Aorta (tissue), 5 donors: ENCODE measurements at regions not wholly inside any gene's neighbourhood (a gene's known extent, or its start where the extent isn't known, plus 50 kb on each side); places are given as distances from the start of the nearest gene placed in this dataset.

ENCODE experiments used
- ATAC-seq: fragments of 200-7000 bp; cut with Tn5 transposase; one replicate; pipeline ENCODE4 v1.9.1; 2022; ENCODE audit warnings: moderate library complexity; ENCODE audit not compliant: low FRiP score
- DNase-seq, 2 donors: peaks; one replicate each; pipeline ENCODE4 v3.0.0-alpha.2; 2020
- H3K27ac ChIP-seq, 2 donors: one replicate each; pipeline ENCODE4 v1.5.1; 2013; ENCODE audit warnings: low read length in 2 of 2, mild to moderate bottlenecking in 2 of 2, moderate library complexity in 2 of 2, control low read depth in 1 of 2, inconsistent platforms in 1 of 2, low read depth in 1 of 2
- H3K27me3 ChIP-seq, 2 donors: one replicate each; pipeline ENCODE4 v1.6.1; 2013; ENCODE audit warnings: control low read depth in 1 of 2, low read length in 1 of 2, mild to moderate bottlenecking in 1 of 2, moderate library complexity in 1 of 2; ENCODE audit not compliant: insufficient read depth in 2 of 2, control insufficient read depth in 1 of 2
- H3K36me3 ChIP-seq, 2 donors: one replicate each; pipeline ENCODE4 v1.6.1; 2013; ENCODE audit warnings: control low read depth in 1 of 2, low read length in 1 of 2, mild to moderate bottlenecking in 1 of 2; ENCODE audit not compliant: insufficient read depth in 2 of 2, control insufficient read depth in 1 of 2
- H3K4me1 ChIP-seq, 2 donors: one replicate each; pipeline ENCODE4 v1.6.1; 2013; ENCODE audit warnings: low read length in 2 of 2, control low read depth in 1 of 2, mild to moderate bottlenecking in 1 of 2, moderate library complexity in 1 of 2; ENCODE audit not compliant: insufficient read depth in 2 of 2, control insufficient read depth in 1 of 2
- H3K4me3 ChIP-seq, 2 donors: one replicate each; pipeline ENCODE4 v1.5.1; 2013; ENCODE audit warnings: low read length in 2 of 2, control low read depth in 1 of 2, mild to moderate bottlenecking in 1 of 2
- H3K9me3 ChIP-seq: one replicate; pipeline ENCODE4 v1.6.1; 2013; ENCODE audit warnings: mild to moderate bottlenecking, low read length; ENCODE audit not compliant: control insufficient read depth
- WGBS, 2 donors: extraction: QIAGEN DNeasy Blood & Tissue Kit; methylation state at CpG; one replicate each; pipeline ENCODE4 v1.1.7; 2013; 5-methylcytosine and 5-hydroxymethylcytosine counted together
- intact Hi-C, 2 donors: fragments of 100-400 bp; cut with DNase I; formaldehyde crosslinking; loops; one replicate each; pipeline versions ENCODE4 v1.14.2 to v1.15.0; 2022
- donor health status: healthy with polysubstance abuse.
- donor health status: Bipolar disorder and iron deficiency.
- donor health status: DM: no; HTN: no; CAD: no.
- donor health status: DM: no; HTN: no; CAD: no.
- donor health status: DM: yes; HTN: yes; CAD: no.

DNA sequence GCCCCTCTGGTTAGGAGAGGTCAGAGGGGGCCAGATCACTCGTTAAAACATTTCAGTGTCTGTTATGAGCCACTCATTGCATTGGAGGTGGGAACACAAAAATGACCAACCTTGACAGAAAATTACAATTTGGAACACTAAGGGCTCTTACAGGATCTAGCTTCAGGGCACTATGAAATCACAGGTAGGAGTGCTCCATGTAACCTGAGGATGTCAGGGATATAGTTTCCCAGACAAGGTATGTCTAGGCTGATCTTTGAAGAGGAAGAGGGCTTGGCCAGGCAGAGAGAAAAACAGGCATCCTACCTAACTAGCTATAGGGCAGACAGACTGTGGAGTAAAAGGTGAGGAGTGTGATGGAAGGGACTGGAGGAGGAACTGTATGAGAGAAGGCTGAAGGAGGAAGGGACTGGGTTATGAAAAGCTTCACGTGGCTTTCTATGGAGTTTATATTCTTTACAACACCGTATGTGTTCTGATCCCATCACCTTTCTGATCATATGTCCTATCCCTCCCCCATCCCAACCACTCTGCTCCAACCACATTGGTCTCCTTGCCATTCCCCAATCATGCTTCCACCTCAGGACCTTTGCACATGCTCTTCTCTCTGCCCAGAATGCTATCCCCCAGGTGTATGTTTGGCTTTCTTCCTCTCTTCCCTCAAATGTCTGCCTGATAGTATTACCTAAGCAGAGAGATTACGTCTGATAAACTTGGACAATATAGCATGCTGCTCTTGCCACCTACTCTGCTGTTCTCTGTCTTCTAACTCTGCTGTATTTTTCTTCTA is 88.2 kb downstream of the CCR1 start:
- Histone ChIP-seq H3K4me3 (no peak overlapping the region), H3K36me3 (no peaks in the 10 kb centered on the region), H3K9me3 (no peaks in the 10 kb centered on the region), H3K27me3 (no peaks in the 10 kb centered on the region), H3K4me1 (no peaks in the 10 kb centered on the region), H3K27ac (no peak overlapping the region)
- intact Hi-C loops: no loop called here
- ATAC-seq: no peak
- no peak for DNase-seq
- WGBS, 2 donors: 77 to 79% methylated on average over 4 of the region's 4 CpGs

DNA sequence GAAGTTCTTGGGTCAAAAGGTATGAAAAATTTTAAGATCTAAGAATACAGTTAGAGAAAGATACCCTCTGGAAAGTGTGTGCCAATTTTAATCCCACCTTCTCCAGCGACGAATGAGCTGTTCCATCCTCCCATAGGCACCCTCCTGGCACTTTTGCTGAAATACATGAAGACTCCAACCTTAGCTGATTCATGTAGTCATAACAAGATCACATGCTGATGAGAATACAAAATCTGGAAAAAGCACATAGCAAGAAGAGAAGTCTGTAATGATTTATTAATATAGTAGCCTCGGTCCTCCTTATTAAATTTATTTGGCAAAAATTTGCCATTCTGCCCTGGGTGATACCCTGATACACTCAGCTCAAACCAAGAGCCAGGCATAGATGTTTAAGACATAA is 88.9 kb downstream of the CCR1 start:
- H3K36me3 ChIP-seq: no peaks in the 10 kb centered on the region
- no peak overlapping the region for H3K27ac ChIP-seq
- H3K9me3 ChIP-seq: no peaks in the 10 kb centered on the region
- H3K4me1 ChIP-seq: no peaks in the 10 kb centered on the region
- WGBS, 2 donors: 83 to 88% methylated on average over 3 of the region's 3 CpGs
- DNase-seq: no peak
- no peak for ATAC-seq
- H3K27me3 ChIP-seq: no peaks in the 10 kb centered on the region
- intact Hi-C loops: no loop called here
- H3K4me3 ChIP-seq: no peak overlapping the region

DNA sequence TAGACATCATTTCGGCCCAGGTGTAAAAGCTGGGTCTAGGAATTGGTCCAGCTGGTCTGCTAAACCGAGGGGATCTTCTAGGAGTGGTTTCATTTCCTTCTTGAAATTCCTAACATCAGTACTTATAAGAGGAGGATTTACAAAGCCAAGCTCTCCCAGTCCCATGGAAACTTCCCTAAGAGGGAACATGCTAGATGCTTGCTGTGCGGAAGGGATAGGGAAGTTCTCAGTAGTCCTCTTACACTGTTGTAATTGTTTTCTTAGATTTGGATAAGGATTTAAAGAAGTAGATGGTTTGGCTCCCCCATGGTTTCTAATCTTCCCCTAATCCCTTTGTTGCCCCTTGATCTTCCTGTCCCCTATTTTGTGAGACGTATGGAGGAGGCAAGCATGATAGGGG is 89.7 kb upstream of the XCR1 start:
- H3K4me1 ChIP-seq: no peaks in the 10 kb centered on the region
- DNase-seq (no peak), ATAC-seq (no peak)
- no peak overlapping the region for H3K4me3 ChIP-seq
- 87 to 93% methylated on average over 4 of the region's 4 CpGs for WGBS, 2 donors
- no peaks in the 10 kb centered on the region for H3K27me3 ChIP-seq
- no peaks in the 10 kb centered on the region for H3K9me3 ChIP-seq
- intact Hi-C loops: no loop called here
- no peak overlapping the region for H3K27ac ChIP-seq
- H3K36me3 ChIP-seq: no peaks in the 10 kb centered on the region

DNA sequence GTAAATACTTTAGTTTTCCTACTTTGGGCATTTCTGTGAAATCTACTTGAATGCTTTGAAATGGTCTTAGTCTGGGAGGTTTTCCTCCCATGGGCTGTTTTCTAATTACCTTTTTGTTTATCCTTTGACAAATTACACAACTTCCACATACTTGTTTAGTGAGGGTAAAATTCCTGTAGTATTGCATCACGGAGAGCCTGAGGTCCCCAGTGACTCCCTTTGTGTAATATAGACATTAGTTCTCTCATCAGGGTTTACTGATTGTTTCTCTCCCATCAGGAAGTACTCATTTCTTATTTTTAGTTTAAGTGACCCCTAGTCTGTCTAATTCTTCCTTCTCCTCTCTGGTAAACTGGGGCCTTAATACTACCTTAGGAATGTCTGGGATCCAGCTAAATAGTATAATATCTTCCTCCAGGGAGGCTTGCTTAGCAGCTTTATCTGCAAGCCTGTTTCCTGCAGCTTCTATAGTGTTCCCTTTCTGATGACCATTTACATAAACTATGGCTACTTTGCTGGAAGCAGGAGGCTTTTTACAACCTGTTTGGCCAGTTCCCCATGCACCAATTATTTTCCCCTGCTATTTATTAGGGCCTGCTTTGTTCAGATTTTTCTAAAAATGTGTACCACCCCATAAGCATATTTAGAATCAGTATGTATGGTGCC is 87.2 kb upstream of the XCR1 start:
- Histone ChIP-seq H3K4me3 (no peak overlapping the region), H3K27ac (no peak overlapping the region), H3K4me1 (no peaks in the 10 kb centered on the region), H3K9me3 (no peaks in the 10 kb centered on the region), H3K27me3 (no peaks in the 10 kb centered on the region), H3K36me3 (no peaks in the 10 kb centered on the region)
- WGBS, 2 donors: 37% methylated on average over 1 of the region's 1 CpG
- no peak for DNase-seq
- intact Hi-C loops: no loop called here
- peak; percentile 48 for ATAC-seq

DNA sequence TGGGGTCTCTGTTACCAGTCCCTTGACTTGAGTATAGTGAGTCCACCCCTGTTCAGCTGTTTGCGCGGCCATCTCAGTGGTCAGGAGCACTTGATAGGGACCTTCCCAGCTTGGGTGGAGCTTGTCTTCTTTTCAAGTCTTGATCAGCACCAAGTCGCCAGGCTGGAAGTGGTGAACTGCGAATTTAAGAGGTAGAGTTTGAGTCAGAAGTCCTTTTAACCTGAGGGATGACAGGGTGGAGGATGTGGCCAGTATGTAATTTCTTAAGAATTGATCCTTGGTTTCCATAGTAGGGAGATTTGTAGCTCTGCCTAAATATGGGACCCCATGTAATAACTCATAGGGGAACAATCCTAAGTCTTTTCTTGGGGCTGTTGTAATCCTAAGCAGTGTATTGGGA is 86.3 kb upstream of the XCR1 start:
- no peaks in the 10 kb centered on the region for H3K27me3 ChIP-seq
- no peaks in the 10 kb centered on the region for H3K9me3 ChIP-seq
- no peak for ATAC-seq
- H3K4me3 ChIP-seq: no peak overlapping the region
- H3K4me1 ChIP-seq: no peaks in the 10 kb centered on the region
- H3K36me3 ChIP-seq: no peaks in the 10 kb centered on the region
- H3K27ac ChIP-seq: no peak overlapping the region
- intact Hi-C loops: no loop called here
- no peak for DNase-seq
- WGBS, 2 donors: 96% methylated on average over 4 of the region's 4 CpGs

DNA sequence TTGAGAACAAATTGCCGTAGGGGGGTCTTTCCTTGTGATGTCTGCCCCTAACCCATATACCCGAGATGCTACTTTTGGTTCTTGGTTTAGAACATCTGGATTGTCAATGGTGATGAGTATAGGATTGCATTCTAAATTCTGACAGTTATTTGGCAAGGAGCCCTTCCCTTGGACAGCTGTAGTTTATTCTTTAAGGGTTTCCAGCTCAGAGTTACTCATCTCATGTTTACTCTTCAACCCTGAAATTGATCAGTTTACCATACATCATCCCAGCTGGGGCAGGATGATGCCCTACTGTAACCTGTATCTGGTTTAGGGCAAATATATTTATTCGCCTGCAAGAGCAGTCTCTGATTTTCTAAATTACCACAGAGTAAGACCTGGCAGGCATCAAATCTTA is 85.7 kb upstream of the XCR1 start:
- Histone ChIP-seq H3K4me1 (no peaks in the 10 kb centered on the region), H3K27ac (no peak overlapping the region), H3K9me3 (no peaks in the 10 kb centered on the region), H3K4me3 (no peak overlapping the region), H3K36me3 (no peaks in the 10 kb centered on the region), H3K27me3 (no peaks in the 10 kb centered on the region)
- WGBS, 2 donors: 93 to 94% methylated on average over 3 of the region's 3 CpGs
- intact Hi-C loops: no loop called here
- ATAC-seq: no peak
- DNase-seq: no peak

DNA sequence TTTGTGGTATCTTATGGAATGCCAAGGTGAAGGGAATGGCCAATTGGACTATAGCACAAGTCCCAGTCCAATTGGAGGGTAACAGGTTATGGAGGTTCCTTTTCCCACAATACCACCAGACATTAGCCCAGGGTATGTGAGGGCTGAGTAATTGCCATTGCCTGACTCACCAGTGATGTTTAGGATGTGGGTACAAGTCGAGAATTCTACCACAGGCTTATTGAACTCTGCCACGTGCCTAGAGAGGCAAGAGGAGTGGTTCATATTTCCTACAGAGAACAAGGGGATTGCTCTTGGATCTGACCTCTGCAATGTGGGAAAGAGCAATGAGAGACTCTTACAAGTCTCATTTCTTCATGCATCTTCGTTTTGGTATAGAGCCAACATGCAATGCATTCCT is 85.0 kb upstream of the XCR1 start:
- no peak for ATAC-seq
- WGBS, 2 donors: 75 to 83% methylated on average over 3 of the region's 3 CpGs
- Histone ChIP-seq H3K4me3 (no peak overlapping the region), H3K9me3 (peaks cover 2% of the 10 kb centered on the region), H3K27me3 (peaks cover 0 to under 1% of the 10 kb centered on the region in 2 donors), H3K36me3 (no peaks in the 10 kb centered on the region), H3K27ac (no peak overlapping the region), H3K4me1 (no peaks in the 10 kb centered on the region)
- DNase-seq: no peak
- intact Hi-C loops: no loop called here

DNA sequence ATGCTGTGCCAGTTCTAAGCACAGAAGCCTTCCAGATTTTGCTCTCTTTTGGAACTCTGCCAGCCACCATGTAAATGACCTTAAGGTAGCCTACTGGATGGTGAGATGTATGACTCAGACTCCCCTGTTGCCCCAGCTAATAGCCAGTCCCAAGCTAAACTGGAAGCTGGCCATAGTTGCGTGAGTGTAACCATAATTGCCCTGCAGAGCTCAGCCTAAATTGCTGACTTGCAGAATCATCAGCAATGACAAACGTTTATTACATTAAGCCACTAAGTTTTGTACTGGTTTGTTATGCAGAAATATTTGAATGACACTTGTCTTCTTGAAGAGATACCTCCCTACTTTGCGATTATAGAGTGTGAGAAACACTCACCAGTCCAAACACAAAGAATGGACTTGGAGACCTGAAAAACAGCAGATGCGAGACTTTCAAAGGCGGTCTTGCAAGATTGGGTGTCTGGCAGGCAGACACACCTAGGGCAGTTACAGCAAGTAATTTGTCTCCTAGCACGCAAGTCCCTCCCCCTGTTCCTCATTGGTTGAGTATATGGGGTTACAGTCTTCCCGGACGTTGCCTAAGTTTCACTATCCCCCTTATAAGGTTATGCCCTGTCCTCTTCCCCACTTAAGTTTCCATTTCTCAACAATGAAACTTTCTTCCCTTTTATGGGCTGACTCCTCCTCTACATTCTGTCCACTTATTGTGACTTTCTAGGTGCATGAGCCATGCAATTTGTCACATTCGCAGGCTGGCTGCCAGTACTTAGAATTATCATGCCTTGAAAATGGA is 83.6 kb upstream of the XCR1 start:
- Histone ChIP-seq H3K27ac (no peak overlapping the region), H3K4me1 (no peaks in the 10 kb centered on the region), H3K36me3 (no peaks in the 10 kb centered on the region), H3K9me3 (peaks cover 2% of the 10 kb centered on the region), H3K27me3 (peaks cover 0 to 1% of the 10 kb centered on the region in 2 donors), H3K4me3 (no peak overlapping the region)
- WGBS, 2 donors: 53 to 60% methylated on average over 9 of the region's 9 CpGs
- intact Hi-C loops: no loop called here
- ATAC-seq: peak; percentile 66
- DNase-seq: peak in 1 of 2 donors; percentile 70
